IMR-90 (cell line): ENCODE measurements at regions not wholly inside any gene's neighbourhood (a gene's known extent, or its start where the extent isn't known, plus 50 kb on each side); places are given as distances from the start of the nearest gene placed in this dataset.

Source experiments
- BHLHE40 ChIP-seq: fragments of 150-350 bp; IDR thresholded peaks from 2 replicates; pipeline ENCODE4 v1.6.1; 2016; ENCODE audit warnings: mild to moderate bottlenecking, low read depth, low read length
- CEBPB ChIP-seq: IDR thresholded peaks from 2 replicates; pipeline ENCODE4 v1.6.1; 2012; ENCODE audit warnings: low read depth, low read length, improper control_type of control experiment
- CHD1 ChIP-seq: IDR thresholded peaks from 2 replicates; pipeline ENCODE4 v1.6.1; 2012; ENCODE audit warnings: low read depth, low read length, improper control_type of control experiment
- FOS ChIP-seq: fragments of 150-350 bp; IDR thresholded peaks from 2 replicates; pipeline ENCODE4 v1.6.1; 2016; ENCODE audit warnings: low read depth, low read length
- MAFK ChIP-seq: IDR thresholded peaks from 2 replicates; pipeline ENCODE4 v1.6.1; 2012; ENCODE audit warnings: low read depth, low read length, improper control_type of control experiment
- MXI1 ChIP-seq: IDR thresholded peaks from 2 replicates; pipeline ENCODE4 v1.6.1; 2012; ENCODE audit warnings: low read depth, mild to moderate bottlenecking, low read length, moderate library complexity, borderline replicate concordance
- NFE2L2 ChIP-seq: fragments of 150-350 bp; IDR thresholded peaks from 2 replicates; pipeline ENCODE4 v1.6.1; 2016; ENCODE audit warnings: low read depth, mild to moderate bottlenecking, low read length
- POLR2A ChIP-seq: IDR thresholded peaks from 2 replicates; pipeline ENCODE4 v1.6.1; 2012; ENCODE audit warnings: mild to moderate bottlenecking, low read depth, low read length
- RCOR1 ChIP-seq: IDR thresholded peaks from 2 replicates; pipeline ENCODE4 v1.6.1; 2012; ENCODE audit warnings: mild to moderate bottlenecking, low read length, improper control_type of control experiment; ENCODE audit not compliant: insufficient replicate concordance
- RFX5 ChIP-seq: IDR thresholded peaks from 2 replicates; pipeline ENCODE4 v1.8.0; 2012; ENCODE audit warnings: low read depth, mild to moderate bottlenecking, low read length, moderate library complexity
- SMC3 ChIP-seq: fragments of 150-350 bp; IDR thresholded peaks from 2 replicates; pipeline ENCODE4 v1.6.1; 2016; ENCODE audit warnings: low read depth, mild to moderate bottlenecking, antibody characterized with exemption, low read length, moderate library complexity
- TF ChIP-seq, protein P1 (sequence below): conservative IDR thresholded peaks from 2 replicates; pipeline ENCODE4 v1.5.1; 2012; ENCODE audit warnings: mild to moderate bottlenecking, low read depth, low read length, improper control_type of control experiment
- TF ChIP-seq, protein P2 (sequence below): fragments of 150-350 bp; IDR thresholded peaks from 2 replicates; pipeline ENCODE4 v1.6.1; 2016; ENCODE audit warnings: low read depth, mild to moderate bottlenecking, low read length, moderate library complexity, borderline replicate concordance
- TF ChIP-seq, protein P3 (sequence below): fragments of 150-350 bp; IDR thresholded peaks from 2 replicates; pipeline ENCODE4 v1.6.1; 2017; ENCODE audit warnings: mild to moderate bottlenecking, antibody characterized with exemption, low read length, low read depth

DNA sequence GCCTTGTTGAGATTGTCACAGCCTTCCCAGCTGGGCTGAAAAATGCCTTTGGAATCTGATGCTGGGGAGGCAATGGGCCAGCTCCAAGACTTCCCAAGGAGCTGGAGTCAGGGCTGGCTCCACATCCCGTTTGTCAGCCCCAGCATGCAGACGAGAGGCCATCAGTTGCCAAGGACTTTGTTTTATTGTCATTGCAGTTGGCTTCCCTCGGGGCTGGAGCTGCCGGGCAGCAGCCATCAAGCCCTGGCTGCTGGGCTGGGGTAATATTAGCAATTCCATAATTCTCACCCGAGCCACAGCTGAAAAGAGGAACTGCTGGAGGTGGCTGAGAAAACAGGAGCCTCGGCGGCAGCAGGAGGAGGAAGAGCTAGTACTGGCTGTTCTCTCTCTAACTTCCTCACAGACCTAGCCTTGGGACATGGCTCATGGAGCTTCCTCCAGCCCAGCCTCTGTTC, 182.5 kb downstream of the CDC5L start:
- TF ChIP-seq, protein P1, sequence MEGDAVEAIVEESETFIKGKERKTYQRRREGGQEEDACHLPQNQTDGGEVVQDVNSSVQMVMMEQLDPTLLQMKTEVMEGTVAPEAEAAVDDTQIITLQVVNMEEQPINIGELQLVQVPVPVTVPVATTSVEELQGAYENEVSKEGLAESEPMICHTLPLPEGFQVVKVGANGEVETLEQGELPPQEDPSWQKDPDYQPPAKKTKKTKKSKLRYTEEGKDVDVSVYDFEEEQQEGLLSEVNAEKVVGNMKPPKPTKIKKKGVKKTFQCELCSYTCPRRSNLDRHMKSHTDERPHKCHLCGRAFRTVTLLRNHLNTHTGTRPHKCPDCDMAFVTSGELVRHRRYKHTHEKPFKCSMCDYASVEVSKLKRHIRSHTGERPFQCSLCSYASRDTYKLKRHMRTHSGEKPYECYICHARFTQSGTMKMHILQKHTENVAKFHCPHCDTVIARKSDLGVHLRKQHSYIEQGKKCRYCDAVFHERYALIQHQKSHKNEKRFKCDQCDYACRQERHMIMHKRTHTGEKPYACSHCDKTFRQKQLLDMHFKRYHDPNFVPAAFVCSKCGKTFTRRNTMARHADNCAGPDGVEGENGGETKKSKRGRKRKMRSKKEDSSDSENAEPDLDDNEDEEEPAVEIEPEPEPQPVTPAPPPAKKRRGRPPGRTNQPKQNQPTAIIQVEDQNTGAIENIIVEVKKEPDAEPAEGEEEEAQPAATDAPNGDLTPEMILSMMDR, result no peak
- TF ChIP-seq BHLHE40, result no peak
- no peak for TF ChIP-seq POLR2A
- TF ChIP-seq NFE2L2, result no peak
- no peak for TF ChIP-seq MXI1
- TF ChIP-seq MAFK, result no peak
- TF ChIP-seq, protein P2, sequence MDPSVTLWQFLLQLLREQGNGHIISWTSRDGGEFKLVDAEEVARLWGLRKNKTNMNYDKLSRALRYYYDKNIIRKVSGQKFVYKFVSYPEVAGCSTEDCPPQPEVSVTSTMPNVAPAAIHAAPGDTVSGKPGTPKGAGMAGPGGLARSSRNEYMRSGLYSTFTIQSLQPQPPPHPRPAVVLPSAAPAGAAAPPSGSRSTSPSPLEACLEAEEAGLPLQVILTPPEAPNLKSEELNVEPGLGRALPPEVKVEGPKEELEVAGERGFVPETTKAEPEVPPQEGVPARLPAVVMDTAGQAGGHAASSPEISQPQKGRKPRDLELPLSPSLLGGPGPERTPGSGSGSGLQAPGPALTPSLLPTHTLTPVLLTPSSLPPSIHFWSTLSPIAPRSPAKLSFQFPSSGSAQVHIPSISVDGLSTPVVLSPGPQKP, result no peak
- TF ChIP-seq FOS, result no peak
- TF ChIP-seq RCOR1, result no peak
- TF ChIP-seq RFX5, result no peak
- TF ChIP-seq, protein P3, sequence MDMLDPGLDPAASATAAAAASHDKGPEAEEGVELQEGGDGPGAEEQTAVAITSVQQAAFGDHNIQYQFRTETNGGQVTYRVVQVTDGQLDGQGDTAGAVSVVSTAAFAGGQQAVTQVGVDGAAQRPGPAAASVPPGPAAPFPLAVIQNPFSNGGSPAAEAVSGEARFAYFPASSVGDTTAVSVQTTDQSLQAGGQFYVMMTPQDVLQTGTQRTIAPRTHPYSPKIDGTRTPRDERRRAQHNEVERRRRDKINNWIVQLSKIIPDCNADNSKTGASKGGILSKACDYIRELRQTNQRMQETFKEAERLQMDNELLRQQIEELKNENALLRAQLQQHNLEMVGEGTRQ, result no peak
- TF ChIP-seq CEBPB, result no peak
- TF ChIP-seq SMC3, result no peak
- no peak for TF ChIP-seq CHD1
